ENCODE measurements at regions not wholly inside any gene's neighbourhood (a gene's known extent, or its start where the extent isn't known, plus 50 kb on each side); places are given as distances from the start of the nearest gene placed in this dataset.
"Not testable (repeated sequence)": the region's sequence is repeated elsewhere in the genome, so short reads cannot be mapped to it uniquely, and the experiment has no call there.

DNA sequence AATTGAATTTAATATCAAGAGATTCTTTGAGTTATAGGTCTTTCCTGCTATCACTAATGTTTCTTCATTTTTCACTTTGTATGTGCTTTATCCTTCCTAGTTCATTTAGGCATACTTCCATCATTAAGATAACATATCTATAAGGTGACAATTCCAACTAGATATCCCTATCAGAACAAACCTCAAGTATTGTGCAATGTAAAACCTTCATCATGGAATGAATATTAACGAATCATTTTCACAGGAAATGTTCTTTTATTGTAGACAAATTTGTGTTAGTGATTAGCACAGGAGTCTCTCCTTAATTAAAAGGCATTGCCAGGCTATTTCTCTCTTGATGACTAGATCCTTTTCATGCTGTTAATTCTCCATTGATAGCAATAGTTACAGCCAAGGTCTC lies 236.5 kb upstream of the MME start:
- TF ChIP-seq CTCF (IDR thresholded peaks at IDR 0.05; ENCODE audit: unreplicated experiment in 3 of 3), result no peak
- no peaks in the 10 kb centered on the region for H3K27me3 Mint-ChIP-seq (ENCODE audit: low read depth)
- H3K27ac Mint-ChIP-seq, result no peak overlapping the region
- H3K4me3 Mint-ChIP-seq, result no peak overlapping the region
- H3K9me3 Mint-ChIP-seq, result no peaks in the 10 kb centered on the region
- H3K4me1 Mint-ChIP-seq, result no peaks in the 10 kb centered on the region
- no peaks in the 10 kb centered on the region for H3K36me3 Mint-ChIP-seq (ENCODE audit: low read depth)

DNA sequence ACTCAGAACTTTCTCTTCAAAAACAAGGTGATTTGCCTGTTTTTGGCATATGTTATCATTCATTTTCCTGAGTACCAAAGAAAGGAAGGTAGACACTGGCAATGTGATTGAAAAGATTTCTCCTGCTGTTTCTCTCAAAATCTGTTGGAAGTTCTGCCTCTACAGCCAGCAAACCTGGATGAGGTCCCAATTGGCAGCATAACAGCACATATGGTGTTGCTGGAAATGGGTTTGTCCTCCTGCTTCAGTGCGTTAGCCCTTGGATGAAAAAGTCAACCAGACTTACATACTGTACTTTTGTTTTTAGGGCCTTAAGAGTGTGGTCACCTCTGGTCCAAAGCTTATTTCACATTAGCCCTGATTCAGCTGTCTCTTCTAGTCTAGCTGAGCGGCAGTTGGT lies 237.6 kb upstream of the MME start:
- no peaks in the 10 kb centered on the region for H3K36me3 Mint-ChIP-seq (ENCODE audit: low read depth)
- H3K9me3 Mint-ChIP-seq, result no peaks in the 10 kb centered on the region
- H3K4me1 Mint-ChIP-seq, result no peaks in the 10 kb centered on the region
- no peaks in the 10 kb centered on the region for H3K27me3 Mint-ChIP-seq (ENCODE audit: low read depth)
- H3K27ac Mint-ChIP-seq, result no peak overlapping the region
- no peak for TF ChIP-seq CTCF (IDR thresholded peaks at IDR 0.05; ENCODE audit: unreplicated experiment in 3 of 3)
- H3K4me3 Mint-ChIP-seq, result no peak overlapping the region

- no peaks in the 10 kb centered on the region for H3K36me3 Mint-ChIP-seq (ENCODE audit: low read depth)
- H3K27me3 Mint-ChIP-seq (ENCODE audit: low read depth), result no peaks in the 10 kb centered on the region
Measured at GRCh38 chr3:154835639-154836038, 244.5 kb upstream of the MME start.

GRCh38 chr3:154834831-154835230 lies 245.3 kb upstream of the MME start:
- H3K36me3 Mint-ChIP-seq (ENCODE audit: low read depth); H3K4me3 Mint-ChIP-seq: not testable (repeated sequence)

More at GRCh38 chr3:154835639-154836038, 244.5 kb upstream of the MME start:
- Mint-ChIP-seq H3K4me1 (no peaks in the 10 kb centered on the region), H3K9me3 (no peaks in the 10 kb centered on the region), H3K4me3 (no peak overlapping the region), H3K27ac (no peak overlapping the region)
- TF ChIP-seq CTCF (IDR thresholded peaks at IDR 0.05; ENCODE audit: unreplicated experiment in 3 of 3), result no peak

DNA sequence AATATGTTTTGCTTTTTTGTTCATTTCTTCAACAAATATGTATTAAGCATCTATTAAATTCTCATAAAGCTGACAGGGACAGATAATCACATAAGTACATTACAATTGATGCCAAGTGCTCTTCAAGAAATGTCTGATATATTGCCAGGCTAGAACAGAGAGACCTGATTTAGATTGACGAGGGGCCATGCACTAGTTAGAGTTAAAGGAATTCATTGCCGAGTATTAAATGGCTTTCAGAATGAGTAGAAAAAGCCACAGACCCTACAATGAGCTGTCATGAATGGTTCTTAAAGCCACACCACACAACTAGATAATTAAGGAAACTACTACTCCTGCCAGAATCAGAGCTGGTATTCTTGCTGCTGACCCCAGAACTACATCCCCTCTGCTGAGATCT lies 250.2 kb upstream of the MME start:
- peaks cover 5% of the 10 kb centered on the region for H3K9me3 Mint-ChIP-seq
- H3K36me3 Mint-ChIP-seq (ENCODE audit: low read depth), result no peaks in the 10 kb centered on the region
- H3K4me3 Mint-ChIP-seq, result no peak overlapping the region
- H3K4me1 Mint-ChIP-seq, result no peaks in the 10 kb centered on the region
- no peak overlapping the region for H3K27ac Mint-ChIP-seq
- H3K27me3 Mint-ChIP-seq (ENCODE audit: low read depth), result no peaks in the 10 kb centered on the region
- no peak for TF ChIP-seq CTCF (IDR thresholded peaks at IDR 0.05; ENCODE audit: unreplicated experiment in 3 of 3)

More at GRCh38 chr3:154834831-154835230, 245.3 kb upstream of the MME start:
- not testable (repeated sequence) for H3K9me3 Mint-ChIP-seq; H3K27me3 Mint-ChIP-seq (ENCODE audit: low read depth); H3K4me1 Mint-ChIP-seq; H3K27ac Mint-ChIP-seq

DNA sequence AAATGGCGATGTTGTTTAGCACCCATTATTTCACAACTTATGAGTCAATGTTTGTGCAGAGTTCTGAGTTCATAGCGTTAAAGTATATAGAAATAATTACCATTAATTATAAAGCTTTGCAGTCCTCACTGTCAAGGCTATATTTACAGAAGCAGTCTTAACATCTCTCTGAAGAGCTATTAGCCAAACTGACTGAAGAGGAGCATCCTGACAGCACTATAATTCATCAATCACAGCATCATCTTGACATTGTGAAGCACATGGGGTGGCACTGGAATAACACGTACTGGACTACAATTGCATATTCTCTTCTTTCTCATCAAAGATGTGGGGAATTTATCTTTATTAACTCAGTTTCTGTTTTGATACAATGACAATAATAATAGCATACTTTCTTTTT lies 260.6 kb upstream of the MME start:
- Mint-ChIP-seq H3K4me3 (no peak overlapping the region), H3K36me3 (ENCODE audit: low read depth) (no peaks in the 10 kb centered on the region), H3K9me3 (peaks cover 17% of the 10 kb centered on the region), H3K4me1 (no peaks in the 10 kb centered on the region), H3K27me3 (ENCODE audit: low read depth) (no peaks in the 10 kb centered on the region), H3K27ac (no peak overlapping the region)
- TF ChIP-seq CTCF (IDR thresholded peaks at IDR 0.05; ENCODE audit: unreplicated experiment in 3 of 3), result no peak

Data from nephron (organoid).